HG02970 (cell line): ENCODE measurements at regions not wholly inside any gene's neighbourhood (a gene's known extent, or its start where the extent isn't known, plus 50 kb on each side); places are given as distances from the start of the nearest gene placed in this dataset.

ENCODE experiments used
- ATAC-seq: cut with Tn5 transposase; IDR thresholded peaks from one replicate; pipeline ENCODE4 v1.9.1; 2021; ENCODE audit warnings: mild to moderate bottlenecking, moderate library complexity, moderate number of reproducible peaks; ENCODE audit not compliant: unreplicated experiment, low FRiP score

- no peak for ATAC-seq
Observed at GRCh38 chr21:24112020-24112419, 1495.3 kb downstream of the MRPL39 start.

- ATAC-seq = no peak
Observed at GRCh38 chr21:24110846-24111245, 1496.4 kb downstream of the MRPL39 start.

DNA sequence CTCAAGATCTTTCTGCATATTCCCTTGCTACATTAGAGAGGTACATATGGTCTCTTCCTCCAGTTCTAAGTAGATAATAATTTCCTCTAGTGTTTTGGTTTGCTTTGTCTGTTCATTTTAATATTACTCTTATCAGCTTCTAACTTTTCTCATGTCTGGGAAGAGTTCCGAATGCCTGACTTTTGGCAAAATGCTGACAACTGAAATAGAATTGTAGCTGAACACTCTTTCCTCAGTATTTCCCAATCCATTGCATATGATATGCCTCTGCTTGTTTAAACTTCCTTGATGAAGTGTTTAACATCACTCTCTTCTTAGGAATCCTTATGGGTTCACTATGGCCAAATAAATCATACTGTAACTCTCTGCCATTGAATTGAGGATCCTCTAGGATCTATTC lies 1510.1 kb downstream of the MRPL39 start:
- no peak for ATAC-seq

DNA sequence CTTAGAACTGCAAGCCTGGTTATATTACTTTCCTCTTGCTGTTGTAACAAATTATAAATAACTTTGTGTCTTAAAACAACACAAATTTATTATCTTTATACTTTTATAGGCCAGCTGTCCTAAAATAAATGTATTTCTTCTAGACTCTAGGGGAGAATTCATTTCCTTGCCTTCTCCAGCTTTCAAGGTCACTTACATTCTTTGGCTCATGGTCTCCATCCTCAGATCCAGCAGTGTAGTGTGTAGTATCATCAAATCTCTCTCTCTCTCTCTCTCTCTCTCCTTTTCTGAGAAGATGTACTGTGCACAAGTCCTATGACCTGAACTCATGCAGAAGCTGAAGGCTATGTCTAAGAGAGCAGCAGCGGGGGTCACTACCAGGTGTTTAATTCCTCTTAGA lies 1510.6 kb downstream of the MRPL39 start:
- ATAC-seq = no peak

- no peak for ATAC-seq
Observed at GRCh38 chr21:24093032-24093431, 1514.2 kb downstream of the MRPL39 start.

DNA sequence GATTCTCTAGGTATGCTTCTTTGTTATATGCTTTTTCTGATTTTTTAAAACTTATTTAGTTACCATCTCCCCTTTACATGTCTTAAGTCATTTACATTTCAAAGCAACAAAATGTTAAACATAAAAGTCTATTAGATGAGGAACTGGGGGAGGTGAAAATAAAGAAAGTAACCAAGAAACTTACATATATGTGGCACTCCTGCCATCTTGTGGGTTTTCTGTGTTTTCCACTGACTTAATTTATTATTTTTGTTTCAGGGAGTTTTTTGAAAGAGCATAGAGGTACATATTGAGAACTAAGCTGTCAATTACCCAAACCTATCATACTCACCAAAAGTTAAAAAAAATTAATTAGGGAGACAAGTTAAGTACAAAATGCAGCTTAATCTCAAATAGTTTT lies 1531.1 kb downstream of the MRPL39 start:
- ATAC-seq = no peak

DNA sequence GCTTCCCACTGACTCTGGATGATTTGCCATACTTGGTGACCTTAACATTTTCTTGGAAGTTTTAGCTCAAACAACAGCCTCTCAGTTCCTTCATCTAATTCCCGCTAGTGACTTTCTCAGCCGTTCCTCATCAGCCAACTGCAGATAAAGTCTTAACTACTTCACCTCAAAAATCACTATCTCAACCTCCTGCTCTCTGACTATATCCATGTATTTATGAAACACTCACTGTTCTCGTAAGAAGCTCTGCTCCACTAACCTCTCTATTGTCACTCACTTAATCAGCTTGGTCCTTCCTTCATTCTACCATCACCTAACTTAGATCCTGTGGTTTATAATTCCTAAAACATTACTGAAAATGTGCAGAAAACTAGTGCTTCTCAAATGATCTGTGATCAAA lies 1551.6 kb downstream of the MRPL39 start:
- ATAC-seq = no peak

- no peak for ATAC-seq
Observed at GRCh38 chr21:24050231-24050630, 1557.0 kb downstream of the MRPL39 start.

GRCh38 chr21:24046829-24047443 lies 1560.3 kb downstream of the MRPL39 start:
- ATAC-seq = no peak

DNA sequence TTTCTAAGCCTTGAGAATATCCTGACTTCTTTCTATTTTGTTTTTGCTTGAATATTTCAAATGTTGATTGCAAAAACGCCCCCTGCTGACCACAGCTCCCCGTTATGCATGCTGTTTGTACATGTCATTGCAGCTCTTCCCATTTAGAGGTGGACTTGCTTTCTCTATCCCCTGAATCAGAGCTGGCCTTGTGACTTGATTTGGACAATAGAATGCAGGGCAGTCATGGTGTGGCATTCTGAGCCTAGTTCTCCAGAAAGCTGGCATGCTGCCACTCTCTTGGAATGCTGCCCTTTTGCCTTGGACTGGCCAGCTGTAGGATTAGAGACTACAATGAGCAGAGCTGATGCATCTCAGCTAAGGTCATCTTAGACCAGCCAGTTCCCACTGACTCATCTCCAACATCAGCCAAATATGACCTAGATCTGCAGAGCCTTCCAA lies 1561.5 kb downstream of the MRPL39 start:
- ATAC-seq = no peak

DNA sequence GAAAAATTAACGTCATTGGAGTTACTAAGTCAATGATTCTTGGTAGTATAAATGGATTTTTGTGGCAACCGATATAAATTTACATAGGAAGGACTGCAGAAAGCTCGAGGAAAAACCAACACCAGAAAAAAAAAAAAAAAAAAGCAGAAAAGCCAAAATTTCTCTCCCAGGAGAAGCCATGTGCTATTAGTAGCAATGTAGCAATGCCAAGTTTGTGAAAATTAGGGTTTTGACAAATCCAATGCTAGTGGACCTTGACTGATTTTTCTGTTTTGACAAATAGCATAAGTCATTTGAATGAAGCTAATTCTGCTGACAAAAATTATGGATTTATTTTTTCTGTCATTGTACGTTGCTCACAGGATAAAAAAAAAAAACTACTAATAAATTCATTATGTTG lies 1561.9 kb downstream of the MRPL39 start:
- ATAC-seq = no peak

DNA sequence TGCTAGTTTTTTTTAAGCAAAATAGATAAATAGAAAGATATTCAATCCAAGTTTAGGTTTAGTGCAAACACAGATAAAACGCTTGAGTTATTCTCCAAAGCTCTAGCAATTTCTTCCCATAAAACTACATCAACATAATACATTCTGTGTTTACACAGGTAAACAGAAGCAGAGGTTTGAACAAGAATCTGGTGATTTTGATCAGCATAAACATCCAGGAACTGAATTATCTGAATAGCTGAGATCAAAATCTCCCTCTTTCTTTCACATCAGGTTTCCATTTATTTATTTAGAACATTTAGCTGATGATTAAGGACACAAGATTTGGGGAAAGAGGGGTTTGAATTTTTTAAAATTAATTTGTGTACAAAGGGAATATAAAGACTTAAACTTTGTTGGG lies 1564.6 kb downstream of the MRPL39 start:
- no peak for ATAC-seq

GRCh38 chr21:24032709-24033232 lies 1574.5 kb downstream of the MRPL39 start:
- no peak for ATAC-seq

GRCh38 chr21:24027396-24027795 lies 1579.9 kb downstream of the MRPL39 start:
- ATAC-seq = no peak

DNA sequence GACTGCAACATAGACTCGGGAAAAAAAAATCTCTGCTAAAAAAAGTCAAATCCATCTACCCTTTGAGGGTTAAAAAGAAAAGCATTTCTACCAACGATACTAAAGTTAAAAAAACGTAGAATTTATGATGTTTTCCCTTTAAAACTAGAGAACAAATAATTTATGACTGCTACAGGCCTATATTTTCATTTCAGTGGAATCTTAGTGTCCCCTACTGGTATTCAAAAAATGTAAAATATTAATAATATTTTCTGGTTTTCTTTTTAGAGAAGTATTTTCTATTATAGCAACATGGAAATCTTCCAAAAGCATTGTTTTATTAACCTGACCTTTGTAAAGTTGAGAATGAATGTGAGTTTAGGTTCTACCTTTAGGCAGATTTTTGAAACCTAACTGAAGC lies 1582.2 kb downstream of the MRPL39 start:
- no peak for ATAC-seq

DNA sequence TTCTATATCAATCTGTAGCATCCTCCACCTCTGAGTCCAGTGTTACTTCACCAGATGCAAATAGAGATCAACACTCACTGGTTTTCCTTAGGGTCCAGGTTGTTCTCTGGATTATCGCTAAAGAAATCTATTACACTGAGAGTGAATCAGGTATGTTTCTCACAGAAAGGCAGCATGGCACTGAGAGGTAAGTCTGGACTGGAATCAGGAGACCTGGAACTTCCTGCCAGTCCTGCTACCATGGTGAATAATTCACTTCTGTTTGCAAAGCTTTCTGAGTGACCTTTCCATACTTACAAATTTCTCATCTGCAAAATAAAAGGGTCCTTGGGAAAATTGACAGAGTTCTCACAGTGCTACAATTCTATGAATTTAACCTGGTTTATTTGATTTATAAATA lies 1583.3 kb downstream of the MRPL39 start:
- no peak for ATAC-seq

- ATAC-seq = no peak
Observed at GRCh38 chr21:24023402-24023801, 1583.9 kb downstream of the MRPL39 start.

DNA sequence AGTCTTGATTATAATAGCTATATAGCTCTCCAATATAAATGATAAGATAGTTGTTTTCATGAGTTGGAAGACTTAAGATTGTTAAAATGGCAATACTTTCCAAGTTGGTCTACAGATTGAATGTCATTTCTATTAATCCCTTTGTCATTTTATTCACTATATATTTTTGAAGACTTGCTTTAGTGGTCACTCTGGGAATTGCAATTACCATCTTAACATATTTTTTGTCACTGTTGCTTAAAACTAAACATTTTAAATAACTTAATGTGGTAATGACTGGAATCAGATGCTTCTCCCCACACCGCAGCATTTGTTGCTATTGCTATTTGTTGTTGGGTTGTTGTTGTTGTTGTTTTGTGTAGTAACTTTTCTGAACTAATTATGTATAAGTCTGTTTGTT lies 1592.9 kb downstream of the MRPL39 start:
- no peak for ATAC-seq

- no peak for ATAC-seq
Observed at GRCh38 chr21:24011087-24011486, 1596.2 kb downstream of the MRPL39 start.

- ATAC-seq = no peak
Observed at GRCh38 chr21:24007592-24007991, 1599.7 kb downstream of the MRPL39 start.

DNA sequence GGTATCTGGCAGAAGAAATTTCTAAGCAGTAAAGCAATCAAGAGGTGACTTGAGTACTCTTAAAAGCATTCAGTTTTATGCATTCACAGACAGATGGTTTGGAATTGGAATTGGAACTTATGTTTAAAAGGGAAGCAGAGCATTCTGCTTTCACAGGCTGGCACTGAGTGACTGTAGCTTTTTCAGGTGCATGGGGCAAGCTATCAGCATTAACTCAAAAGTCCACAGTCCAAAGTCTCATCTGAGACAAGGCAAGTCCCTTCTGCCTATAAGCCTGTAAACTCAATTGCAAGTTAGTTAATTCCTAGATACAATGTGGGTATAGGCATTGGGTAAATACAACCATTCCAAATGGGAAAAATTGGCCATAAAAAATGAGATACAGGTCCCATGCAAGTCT lies 1620.3 kb downstream of the MRPL39 start:
- no peak for ATAC-seq

DNA sequence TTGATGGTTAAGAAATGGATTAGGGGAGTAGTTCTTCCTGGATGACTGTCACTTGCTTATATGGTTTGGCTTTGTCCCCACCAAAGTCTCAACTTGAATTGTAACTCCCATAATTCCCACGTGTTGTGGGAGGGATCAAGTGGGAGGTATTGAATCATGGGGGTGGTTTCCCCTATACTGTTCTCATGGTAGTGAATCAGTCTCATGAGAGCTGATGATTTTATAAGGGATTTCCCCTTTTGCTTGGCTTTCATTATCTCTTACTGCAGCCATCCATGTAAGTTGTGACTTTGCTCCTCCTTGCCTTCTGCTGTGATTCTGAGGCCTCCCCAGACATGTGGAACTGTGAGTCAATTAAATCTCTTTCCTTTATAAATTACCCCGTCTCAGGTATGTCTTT lies 1621.1 kb downstream of the MRPL39 start:
- ATAC-seq = no peak

GRCh38 chr21:23982546-23982945 lies 1624.7 kb downstream of the MRPL39 start:
- ATAC-seq = no peak
